Fibroblast of the conjunctiva (primary cell): ENCODE measurements at regions not wholly inside any gene's neighbourhood (a gene's known extent, or its start where the extent isn't known, plus 50 kb on each side); places are given as distances from the start of the nearest gene placed in this dataset.
A peak's percentile ranks its signal among the peaks of the same experiment; 100 is the strongest.
"Not testable (repeated sequence)": the region's sequence is repeated elsewhere in the genome, so short reads cannot be mapped to it uniquely, and the experiment has no call there.

Experiments
- DNase-seq: peaks from one replicate; pipeline ENCODE4 v3.0.0-alpha.2; 2010; ENCODE audit warnings: low read depth

DNA sequence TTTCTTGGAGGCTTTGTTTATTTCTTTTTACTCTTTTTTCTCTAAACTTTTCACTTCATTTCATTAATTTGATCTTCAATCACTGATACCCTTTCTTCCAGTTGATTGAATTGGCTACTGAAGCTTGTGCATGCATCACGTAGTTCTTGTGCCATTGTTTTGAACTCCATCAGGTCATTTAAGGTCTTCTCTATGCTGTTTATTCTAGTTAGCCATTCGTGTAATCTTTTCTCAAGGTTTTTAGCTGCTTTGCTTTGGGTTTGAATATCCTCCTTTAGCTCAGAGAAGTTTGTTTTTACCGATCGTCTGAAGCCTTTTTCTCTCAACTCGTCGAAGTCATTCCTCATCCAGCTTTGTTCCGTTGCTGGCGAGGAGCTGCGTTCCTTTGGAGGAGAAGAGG is 189.9 kb downstream of the TTC6 start:
- DNase-seq = not testable (repeated sequence)

DNA sequence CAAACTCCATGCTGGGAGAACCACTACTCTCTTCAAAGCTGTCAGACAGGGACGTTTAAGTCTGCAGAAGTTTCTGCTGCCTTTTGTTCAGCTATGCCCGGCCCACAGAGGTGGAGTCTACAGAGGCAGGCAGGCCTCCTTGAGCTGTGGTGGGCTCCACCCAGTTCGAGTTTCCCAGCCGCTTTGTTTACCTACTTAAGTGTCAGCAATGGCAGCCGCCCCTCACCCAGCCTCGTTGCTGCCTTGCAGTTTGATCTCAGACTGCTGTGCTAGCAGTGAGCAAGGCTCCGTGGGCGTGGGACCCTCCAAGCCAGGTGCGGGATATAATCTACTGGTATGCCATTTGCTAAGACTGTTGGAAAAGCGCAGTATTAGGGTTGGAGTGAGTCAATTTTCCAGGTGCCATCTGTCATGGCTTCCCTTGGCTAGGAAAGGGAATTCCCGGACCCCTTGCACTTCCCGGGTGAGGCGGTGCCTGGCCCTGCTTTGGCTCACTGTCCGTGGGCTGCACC is 190.7 kb downstream of the TTC6 start:
- not testable (repeated sequence) for DNase-seq

DNA sequence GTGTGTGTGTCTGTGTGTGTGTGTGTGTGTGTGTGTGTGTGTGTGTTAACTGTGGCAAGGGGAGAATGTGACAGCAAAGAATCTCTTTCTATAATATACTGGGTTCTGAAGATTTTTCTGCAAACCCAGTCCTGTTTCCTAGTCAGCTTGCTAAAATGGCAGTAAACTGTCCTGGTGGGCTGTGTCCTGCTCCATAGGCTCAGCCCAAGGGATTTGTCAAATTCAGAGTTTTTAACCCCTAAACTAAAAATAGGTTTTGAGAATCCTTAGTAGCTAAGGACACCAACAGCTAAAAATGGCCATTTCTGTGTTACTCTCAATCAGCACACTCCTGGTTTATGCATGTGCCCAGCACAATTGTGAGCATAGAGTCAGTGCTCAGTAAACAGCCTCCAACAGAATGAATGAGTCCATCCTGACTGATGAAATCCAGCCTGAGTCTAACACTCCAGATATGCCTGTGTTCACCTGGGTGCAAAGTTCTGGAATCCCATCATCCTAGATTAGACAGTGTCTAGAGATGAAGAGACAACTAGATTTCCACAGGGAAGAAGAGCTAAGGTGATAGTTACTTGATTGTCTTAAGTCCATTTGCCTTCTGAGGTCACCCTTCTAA is 192.6 kb downstream of the TTC6 start:
- no peak for DNase-seq

DNA sequence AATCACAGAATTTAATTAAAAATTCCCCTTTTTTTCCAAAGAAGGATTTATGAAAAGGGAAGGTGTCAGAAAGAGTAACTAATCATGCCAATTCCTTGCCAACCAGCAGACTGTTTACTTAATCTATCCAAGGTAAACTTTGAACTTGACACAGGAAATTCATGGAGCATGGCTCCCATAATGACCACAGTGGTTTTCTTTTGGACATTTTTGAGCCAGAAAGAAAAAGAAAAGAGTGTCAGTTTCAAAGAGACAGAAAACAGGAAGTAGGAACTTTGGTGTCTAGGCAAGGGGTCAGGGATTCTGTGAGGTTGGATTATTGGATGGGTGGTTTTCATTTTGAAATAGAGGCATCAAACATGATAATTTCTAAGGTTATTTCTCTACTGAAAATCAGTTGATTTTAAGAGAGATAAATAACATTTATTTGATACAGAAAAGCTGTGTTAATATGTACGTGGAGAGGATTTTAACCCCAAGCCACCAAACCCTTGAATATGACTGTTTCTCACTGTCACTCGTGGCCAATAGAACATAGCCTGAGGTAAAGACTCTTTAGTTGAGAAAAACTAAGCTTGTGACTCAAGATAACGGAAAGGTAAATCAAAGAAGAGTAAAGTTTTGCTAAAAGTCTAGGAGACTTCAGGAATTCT is 196.1 kb downstream of the TTC6 start:
- no peak for DNase-seq

DNA sequence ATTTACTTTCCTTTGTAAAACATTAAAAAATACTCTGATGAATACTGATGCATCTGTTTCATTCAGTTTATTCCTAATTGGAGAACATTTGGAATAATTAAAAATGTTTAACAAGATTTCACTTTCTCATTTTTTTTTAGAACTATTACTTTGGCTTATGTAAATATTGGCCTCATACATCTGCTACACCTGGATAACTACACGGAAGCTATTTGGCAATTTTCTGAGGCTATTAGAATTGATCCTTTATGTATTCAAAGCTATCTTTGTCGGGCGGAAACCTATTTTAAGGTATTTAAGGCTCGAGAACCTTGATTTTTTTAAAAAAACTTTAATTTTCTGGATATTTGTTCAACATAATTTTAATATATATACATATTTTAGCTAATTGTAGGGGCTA is 196.7 kb downstream of the TTC6 start:
- DNase-seq = no peak

DNA sequence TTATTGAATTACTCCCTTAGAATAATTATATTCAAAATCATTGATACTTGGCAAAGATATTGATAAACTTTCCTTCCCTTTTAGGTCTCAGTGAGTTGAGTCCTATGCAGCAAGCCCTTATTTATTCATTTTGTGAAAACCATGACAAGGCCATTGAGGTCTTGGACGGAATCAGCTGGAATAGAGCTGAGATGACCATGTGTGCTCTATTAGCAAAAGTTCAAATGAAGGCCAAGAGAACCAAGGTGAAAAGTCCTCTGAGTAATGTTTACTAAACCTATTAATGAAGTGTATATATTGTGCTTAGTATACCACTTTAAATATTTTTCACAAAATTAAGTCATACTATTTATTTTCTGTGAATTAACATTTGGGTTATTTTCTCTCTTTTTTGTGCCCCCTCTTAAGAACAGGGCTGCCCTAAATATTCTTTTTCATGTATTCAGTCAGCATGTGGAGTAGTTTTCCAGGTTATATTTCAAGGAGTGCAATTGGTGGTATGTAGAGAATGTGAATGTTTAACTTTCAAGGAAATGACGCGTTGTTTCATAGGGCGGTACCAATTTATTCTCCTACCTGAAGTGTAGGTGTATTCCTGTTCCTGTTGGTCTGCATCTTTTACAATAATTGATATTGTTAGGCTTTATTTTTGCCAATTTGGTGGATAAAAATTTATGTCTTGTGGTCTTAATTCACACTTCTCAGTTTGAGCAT is 201.4 kb downstream of the TTC6 start:
- DNase-seq = no peak

DNA sequence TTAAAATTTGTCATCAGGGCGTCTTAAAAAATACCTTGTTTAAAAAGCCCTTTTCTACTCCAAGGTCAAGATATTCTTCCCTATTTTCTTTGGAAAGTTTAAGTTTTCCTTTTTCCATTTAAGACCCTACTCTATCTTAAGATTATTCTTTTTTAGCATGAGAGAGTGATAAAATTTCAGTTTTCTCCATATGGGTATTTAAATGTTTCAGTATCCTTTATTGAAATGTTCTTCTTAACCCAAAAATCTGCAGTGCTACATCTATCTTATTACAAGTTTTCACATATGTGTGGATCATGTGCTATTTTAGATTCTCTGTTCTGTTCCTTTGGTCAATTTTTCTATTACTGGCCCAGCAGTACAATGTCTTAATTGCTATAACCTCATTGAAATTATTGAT is 202.2 kb downstream of the TTC6 start:
- no peak for DNase-seq

DNA sequence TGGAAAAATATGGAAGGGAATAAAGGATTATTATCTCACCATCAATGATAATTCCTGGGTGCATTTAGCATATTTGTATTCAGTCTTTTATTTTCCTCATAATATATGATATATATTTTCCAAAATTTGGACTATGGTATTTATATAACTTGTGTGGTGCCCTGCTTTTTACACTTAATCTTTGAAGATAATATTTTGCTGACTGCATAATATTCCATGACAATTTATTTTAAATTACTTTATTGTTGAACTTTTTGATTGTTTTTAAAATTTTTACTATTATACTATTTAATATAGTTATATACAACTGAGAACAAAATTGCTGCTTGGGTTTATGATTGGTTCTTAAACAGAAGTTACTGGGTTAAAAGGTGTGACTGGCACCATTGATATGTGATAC is 212.3 kb downstream of the TTC6 start:
- DNase-seq = no peak

DNA sequence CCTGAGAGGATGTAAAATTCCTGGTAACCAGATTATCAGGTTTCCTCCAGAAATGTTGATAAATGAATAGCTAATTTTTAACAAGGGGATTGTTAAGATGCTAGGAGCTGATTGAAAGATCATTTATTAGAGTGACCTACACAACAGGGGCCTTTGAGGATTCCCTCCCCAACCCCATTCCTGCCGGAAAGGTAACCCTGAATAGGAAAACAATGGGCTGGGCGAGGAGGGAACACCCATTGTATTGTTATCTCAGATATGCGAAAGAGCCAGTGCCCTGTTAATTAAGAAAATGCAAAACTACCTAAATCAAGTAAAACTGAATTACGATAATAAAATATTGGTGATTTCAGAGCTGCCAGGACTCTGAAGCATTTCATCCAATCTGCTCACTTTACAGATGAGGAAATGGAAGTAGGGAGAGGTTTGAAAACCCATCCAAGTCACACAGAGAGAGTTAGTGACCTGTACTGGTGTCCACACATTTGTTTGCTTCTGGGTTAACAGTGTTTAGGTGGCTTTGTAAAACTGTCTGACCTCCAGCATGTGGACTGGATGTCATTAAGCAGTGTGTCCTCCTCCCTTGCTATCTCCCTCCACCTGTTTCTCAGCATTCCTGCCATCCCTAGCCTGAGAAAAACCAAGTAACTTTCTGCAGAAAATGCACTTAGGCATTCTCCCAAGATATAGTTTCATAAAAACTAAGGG is 214.8 kb downstream of the TTC6 start:
- no peak for DNase-seq

DNA sequence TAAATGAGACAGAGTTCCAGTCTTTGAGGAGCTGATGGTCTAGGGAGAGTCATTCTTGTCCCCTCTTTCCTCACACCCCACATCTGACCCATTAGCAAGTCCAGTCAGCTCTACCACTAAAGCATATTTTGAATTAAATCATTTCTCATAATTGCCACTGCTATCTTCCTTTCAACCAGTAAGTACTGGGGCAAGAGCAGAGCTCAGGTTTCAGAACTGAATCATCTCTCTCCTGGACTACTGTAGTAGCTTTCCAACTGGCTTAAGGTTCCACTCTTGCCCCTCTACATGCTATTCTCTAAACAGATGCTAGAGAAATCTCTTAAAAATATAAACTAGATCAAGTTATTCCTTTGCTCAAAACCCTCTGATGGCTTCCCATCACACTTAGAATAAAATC is 218.3 kb downstream of the TTC6 start:
- DNase-seq = no peak

DNA sequence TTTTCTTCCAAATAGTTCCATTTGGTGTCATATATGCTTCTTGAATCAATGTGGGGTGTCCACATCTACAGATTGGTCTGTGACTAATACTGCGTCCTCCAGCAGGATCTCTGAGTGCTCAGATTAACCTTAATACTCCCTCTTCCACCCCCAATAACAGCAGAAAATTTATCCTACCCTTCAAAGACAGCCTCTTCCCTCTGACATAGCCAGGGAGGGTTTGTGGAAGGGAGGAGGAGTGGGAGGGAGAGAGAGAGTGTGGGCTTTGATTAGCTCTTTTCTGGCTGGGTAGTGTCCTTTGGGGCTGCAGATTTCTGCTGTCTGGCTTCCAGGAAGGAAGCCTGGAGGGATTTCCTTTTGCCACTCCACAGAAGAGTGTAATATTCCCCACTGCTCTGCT is 220.7 kb downstream of the TTC6 start:
- DNase-seq = no peak

DNA sequence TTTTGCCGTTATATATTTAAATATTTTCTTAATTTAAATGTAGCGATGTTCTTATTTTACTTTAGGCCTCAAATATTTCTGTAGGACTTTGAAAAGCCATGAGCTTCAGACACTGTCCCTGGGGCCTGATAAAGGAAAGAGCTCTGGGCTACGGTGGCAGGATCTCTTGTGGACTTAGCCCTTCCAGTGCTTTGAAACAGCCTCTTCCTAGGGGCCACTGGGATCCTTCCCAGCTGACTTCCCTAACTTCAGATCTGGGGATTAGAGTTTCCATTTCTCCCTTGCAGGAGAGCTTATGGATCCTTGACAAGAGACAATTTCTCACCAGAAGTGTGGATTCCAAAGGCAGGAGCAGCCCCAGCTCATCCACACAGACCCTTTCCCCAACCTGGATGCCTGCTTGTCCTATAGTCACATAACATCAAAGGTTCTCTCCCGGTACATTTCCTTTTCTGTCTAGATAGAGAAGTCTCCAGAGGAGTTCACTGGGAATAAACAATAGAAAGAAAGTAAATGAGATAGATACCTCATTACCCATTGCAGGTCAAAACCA is 221.4 kb downstream of the TTC6 start:
- DNase-seq = no peak

DNA sequence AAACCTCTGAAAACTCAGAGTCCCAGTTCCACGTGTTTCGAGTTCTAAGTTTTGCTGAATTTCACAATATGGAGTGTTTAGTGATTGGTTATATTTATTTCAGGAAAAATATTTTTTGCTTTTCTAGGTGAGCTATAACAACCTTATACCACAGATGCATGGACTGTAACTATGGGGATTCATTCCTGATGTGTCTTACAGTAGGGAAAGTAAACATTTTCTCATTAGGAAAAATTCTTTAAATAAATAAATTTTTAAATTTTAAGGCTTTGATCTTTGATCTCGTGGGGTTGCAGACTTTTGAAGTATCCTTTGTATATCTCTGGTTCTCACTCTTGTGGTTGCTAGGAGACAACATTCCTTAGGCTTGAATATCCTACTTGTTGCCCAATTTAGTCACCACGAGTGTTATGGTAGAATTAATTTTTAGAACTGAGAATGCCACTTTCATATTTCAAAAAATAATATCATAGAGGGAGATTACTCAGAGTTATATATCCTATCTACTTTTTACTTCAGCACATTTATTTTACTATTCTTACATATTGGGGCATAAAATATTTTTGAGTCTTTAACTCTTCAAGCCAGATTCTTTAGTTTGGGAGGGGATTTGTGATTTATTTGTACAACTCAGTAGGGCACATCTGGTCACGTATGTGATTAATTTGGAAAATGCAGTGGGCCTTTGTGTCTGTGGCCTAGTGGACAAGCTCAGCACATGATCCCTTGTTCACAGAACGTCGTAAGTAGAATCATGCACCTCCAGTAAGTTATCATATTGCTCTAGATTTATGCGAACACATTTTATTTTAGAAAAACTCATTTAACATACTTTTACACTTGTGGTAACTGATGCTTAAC is 224.0 kb downstream of the TTC6 start:
- DNase-seq = peak; percentile 31

DNA sequence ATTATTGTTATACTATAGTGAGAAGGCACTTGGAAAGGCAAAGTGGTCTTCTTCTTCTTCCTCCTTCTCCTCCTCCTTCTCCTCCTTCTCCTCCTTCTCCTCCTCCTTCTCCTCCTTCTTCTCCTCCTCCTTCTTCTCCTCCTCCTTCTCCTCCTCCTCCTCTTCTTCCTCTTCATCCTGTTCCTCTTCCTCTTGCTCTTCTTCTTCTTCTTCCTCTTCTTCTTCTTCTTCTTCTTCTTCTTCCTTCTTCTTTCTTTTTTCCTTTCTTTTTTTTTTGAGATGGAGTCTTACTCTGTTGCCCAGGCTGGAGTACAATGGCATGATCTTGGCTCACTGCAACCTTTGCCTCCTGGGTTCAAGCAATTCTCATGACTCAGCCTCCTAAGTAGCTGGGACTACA is 225.4 kb downstream of the TTC6 start:
- DNase-seq = not testable (repeated sequence)

DNA sequence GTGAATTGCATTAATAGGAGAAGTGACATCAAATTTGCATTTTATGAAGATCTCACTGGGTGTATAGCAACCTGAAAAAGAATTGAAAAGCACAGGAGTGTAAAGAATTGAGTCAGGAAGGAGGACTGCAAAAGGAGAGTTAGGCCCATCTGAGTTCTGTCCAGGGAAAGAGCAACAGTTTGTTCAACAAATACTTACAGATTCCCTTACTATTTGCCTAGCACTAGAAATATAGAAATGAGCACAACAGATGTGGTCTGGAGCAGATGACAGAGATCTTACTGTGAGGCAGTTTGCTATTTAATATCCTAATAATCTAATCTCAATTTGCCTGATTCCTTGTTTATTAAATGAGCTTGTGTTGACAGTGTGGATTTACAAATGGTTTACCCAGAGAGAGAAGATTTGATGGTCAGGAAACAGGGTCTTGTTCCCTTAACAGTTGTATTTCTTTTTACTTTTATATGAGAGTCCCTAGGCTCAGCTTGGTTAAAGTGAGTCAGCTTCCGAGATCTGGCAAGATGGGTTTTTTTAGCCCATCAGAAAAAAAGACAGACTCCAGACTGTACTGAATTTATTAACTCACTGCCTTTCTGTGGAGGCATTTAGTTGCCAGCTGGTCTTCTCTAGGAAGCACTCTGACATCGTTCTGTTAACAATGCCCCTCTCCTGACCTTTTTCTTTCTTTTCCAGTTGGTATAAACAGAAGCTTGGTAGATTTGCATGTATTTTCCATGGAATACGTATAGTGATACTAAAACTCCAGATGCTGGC is 229.7 kb downstream of the TTC6 start:
- DNase-seq = no peak

DNA sequence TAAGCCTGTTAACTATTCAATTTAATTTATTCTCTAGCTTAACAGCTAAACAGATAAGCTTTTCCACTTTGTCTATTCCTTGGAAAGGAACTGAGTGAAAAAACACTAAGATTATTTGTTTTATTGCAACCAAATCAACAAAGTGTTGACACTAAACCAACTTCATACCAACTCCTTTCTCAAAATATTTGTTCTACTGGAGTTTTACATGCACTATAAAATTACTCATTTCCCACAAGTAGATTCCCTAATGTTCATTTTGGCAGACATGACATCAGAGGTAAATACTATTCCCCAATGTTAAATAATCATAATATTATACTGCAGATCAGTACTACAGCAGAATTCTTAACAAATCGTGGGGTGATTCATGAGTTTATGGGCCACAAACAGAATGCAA is 231.4 kb downstream of the TTC6 start:
- no peak for DNase-seq

DNA sequence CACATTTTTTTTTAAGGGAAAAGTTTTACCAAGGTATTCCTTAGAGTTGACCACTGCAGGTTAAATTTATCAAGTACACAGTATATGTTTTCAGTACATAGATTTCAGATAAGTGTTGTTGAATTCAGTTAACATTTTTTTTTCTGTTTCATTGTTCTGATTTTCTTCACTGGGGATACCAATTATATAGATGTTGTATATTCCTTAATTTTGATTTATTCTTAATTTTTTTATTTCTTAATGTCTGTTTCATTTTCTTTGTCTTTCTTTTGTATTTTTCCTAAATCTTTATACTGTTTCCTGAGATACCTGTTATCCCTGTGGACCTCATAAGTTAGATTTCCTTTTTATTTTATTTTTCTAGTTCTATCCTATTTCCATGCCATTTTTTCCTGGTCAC is 234.8 kb downstream of the TTC6 start:
- DNase-seq = no peak

DNA sequence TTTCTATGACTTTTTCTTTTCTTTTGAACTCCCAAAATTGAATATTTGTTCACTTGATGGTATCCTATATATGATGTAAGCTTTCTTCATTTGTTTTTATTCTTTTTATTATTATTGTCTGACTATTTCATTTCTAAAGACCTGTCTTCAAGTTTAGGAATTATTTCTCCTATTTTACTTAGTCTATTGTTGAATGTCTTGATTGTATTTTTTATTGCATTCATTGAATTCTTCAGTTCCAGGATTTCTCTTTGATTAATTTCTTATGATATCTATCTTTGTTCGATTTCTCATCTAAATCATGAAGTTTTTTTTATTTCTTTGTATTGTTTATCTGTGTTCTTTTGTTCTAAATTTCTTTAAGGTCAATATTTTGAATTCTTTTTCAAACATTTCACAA is 238.8 kb downstream of the TTC6 start:
- DNase-seq = no peak

DNA sequence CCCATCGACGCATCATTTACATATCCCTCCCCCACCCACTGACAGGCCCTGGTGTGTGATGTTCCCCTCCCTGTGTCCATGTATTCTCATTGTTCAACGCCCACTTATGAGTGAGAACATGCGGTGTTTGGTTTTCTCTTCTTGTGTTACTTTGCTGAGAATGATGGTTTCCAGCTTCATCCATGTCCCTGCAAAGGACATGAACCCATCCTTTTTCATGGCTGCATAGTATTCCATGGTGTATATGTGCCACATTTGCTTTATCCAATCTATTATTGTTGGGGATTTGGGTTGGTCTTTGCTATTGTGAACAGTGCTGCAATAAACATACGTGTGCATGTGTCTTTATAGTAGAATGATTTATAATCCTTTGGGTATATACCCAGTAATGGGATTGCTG is 243.3 kb downstream of the TTC6 start:
- DNase-seq = not testable (repeated sequence)

DNA sequence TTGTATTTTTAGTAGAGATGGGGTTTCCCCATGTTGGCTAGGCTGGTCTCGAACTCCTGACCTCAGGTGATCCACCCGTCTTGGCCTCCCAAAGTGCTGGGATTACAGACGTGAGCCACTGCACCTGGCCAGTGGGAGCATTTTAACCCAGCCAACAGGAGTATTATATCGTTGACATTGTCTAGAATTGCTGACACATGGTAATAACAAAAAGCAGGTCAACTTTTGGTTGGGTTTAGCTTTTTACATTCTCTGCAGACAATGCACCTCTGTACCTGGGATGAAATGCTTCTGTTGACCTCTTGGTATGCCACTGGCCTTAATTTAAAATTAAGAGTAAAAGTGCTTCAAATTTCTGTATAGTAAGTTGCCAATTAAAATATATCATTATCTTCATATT is 245.6 kb downstream of the TTC6 start:
- not testable (repeated sequence) for DNase-seq

DNA sequence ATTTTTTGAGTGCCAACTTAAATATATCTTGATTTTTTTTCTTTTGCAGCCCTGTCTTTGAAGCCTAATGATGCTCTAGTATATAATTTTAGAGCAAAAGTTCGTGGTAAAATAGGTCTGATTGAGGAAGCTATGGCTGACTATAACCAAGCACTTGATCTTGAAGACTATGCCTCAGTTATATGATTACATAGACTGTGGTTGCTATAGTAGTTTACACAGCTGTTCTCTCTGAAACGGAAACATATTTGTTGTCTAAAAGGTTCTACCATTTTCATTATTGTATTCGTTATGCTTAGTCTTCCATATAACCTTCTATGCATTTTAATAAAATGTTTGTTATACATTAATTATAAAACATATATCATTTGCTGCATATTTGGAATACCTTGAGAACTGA is 246.7 kb downstream of the TTC6 start:
- no peak for DNase-seq
